ENCODE measurements at regions not wholly inside any gene's neighbourhood (a gene's known extent, or its start where the extent isn't known, plus 50 kb on each side); places are given as distances from the start of the nearest gene placed in this dataset.

- 7% methylated on average over 4 of the region's 4 CpGs for WGBS (ENCODE audit: low lambda C conversion rate)
- no TSS peak for BruUV-seq (replicated peaks)
- in situ Hi-C loops (cut with HindIII; ENCODE audit: extremely low pct_ligation_motif_present, low pct_unique_long_range_greater_than_20kb), result no loop called here
- Histone ChIP-seq H3K27me3 (ENCODE audit: control insufficient read depth in 1 of 2, insufficient read depth in 2 of 2, low read length in 2 of 2) (peaks cover 1 to 20% of the 10 kb centered on the region in 2 experiments; a peak in 1 of 5 replicates), H2AFZ (ENCODE audit: low read length) (no peak overlapping the region), H4K20me1 (ENCODE audit: insufficient read depth, low read length) (no peaks in the 10 kb centered on the region), H3K4me3 (replicated peaks in 1 of 3; ENCODE audit: insufficient read depth in 1 of 3, low read depth in 2 of 3, low read length in 3 of 3) (no peak overlapping the region), H3K4me2 (ENCODE audit: low read depth, low read length) (no peak overlapping the region), H3K36me3 (replicated peaks in 1 of 2; ENCODE audit: control insufficient read depth in 1 of 2, insufficient read depth in 2 of 2, low read length in 2 of 2) (no peaks in the 10 kb centered on the region), H3K9ac (ENCODE audit: insufficient read depth, low read depth, low read length) (no peak overlapping the region), H3K9me3 (ENCODE audit: low read length) (no peaks in the 10 kb centered on the region), H3K27ac (ENCODE audit: extremely low read length, insufficient read depth, low read length) (no peak overlapping the region), H3K79me2 (ENCODE audit: insufficient read depth, low read length) (no peaks in the 10 kb centered on the region), H3K4me1 (ENCODE audit: insufficient read depth, low read length) (no peaks in the 10 kb centered on the region)
- intact Hi-C loops (cut with micrococcal nuclease; ENCODE audit: unreplicated experiment), result no loop called here
- TF ChIP-seq CREB1 (IDR thresholded peaks at IDR 0.05) (0 out of 2 replicates have a peak, but pooled peaks have one; percentile 16), CREB1 (CRISPR knock-in tag; IDR thresholded peaks at IDR 0.05) (no peak), FOXA3 (CRISPR knock-in tag; IDR thresholded peaks at IDR 0.05) (no peak), CREM (IDR thresholded peaks at IDR 0.05) (no peak), CREM (CRISPR knock-in tag; IDR thresholded peaks at IDR 0.05) (no peak), HMG20B (CRISPR knock-in tag; conservative IDR thresholded peaks at IDR 0.05) (no peak), ZNF816 (CRISPR knock-in tag; IDR thresholded peaks at IDR 0.05; ENCODE audit: borderline replicate concordance) (no peak)
- ChIA-PET CTCF (ENCODE audit: low intra/inter-chr PET ratio, low total read pairs) (no interaction called here), POLR2A (no interaction called here)
- DNase-seq (ENCODE audit: low spot score) (no peak), FAIRE-seq (no peak), ATAC-seq (no peak)
Observed at GRCh38 chr6:105872249-105872648, 213.9 kb upstream of the PRDM1 start.

DNA sequence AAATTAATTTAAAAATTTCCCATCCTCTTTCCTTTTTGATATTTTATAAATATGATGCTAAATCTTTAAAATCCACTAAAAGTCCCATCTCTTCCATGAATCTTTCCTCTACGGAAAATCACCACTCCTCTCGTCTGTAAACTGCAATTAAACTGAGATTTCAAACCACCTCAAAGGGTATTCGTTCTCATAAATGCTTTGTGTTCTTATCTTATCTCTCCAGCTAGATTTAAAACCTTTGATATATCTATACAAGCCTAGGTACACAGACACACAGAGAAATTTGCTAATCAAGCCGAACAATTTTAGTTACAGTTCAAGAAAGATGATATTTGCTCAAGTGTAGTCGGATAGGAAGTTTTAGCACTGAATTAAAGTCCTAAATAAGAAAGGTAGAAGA lies 214.6 kb upstream of the PRDM1 start:
- BruUV-seq (replicated peaks), result no TSS peak
- TF ChIP-seq ZNF205 (CRISPR knock-in tag; IDR thresholded peaks at IDR 0.05) (no peak), ZNF260 (CRISPR knock-in tag; IDR thresholded peaks at IDR 0.05; ENCODE audit: borderline replicate concordance, low read depth) (no peak), THYN1 (CRISPR knock-in tag; IDR thresholded peaks at IDR 0.05; ENCODE audit: borderline replicate concordance, low read depth) (no peak), ELF4 (CRISPR knock-in tag; IDR thresholded peaks at IDR 0.05; ENCODE audit: borderline replicate concordance) (no peak), ZNF382 (CRISPR knock-in tag; IDR thresholded peaks at IDR 0.05; ENCODE audit: borderline replicate concordance) (no peak), MAF1 (CRISPR knock-in tag; IDR thresholded peaks at IDR 0.05; ENCODE audit: borderline replicate concordance) (no peak), HMG20B (CRISPR knock-in tag; conservative IDR thresholded peaks at IDR 0.05) (no peak), TOPORS (CRISPR knock-in tag; IDR thresholded peaks at IDR 0.05) (no peak), BRD4 (CRISPR knock-in tag; IDR thresholded peaks at IDR 0.05) (no peak)
- no peak overlapping the region for H3K4me2 ChIP-seq (ENCODE audit: low read depth, low read length)
- intact Hi-C loops (cut with micrococcal nuclease; ENCODE audit: unreplicated experiment), result no loop called here
- no peaks in the 10 kb centered on the region for H3K36me3 ChIP-seq (replicated peaks in 1 of 2; ENCODE audit: control insufficient read depth in 1 of 2, insufficient read depth in 2 of 2, low read length in 2 of 2)
- no peak overlapping the region for H3K27ac ChIP-seq (ENCODE audit: extremely low read length, insufficient read depth, low read length)
- DNase-seq (ENCODE audit: low spot score), result no peak
- H2AFZ ChIP-seq (ENCODE audit: low read length), result no peak overlapping the region
- H3K9me3 ChIP-seq (ENCODE audit: low read length), result no peaks in the 10 kb centered on the region
- CTCF ChIA-PET (ENCODE audit: low intra/inter-chr PET ratio, low total read pairs), result no interaction called here
- peaks cover 1 to 19% of the 10 kb centered on the region in 2 experiments; a peak in 1 of 5 replicates for H3K27me3 ChIP-seq (ENCODE audit: control insufficient read depth in 1 of 2, insufficient read depth in 2 of 2, low read length in 2 of 2)
- WGBS (ENCODE audit: low lambda C conversion rate), result 3% methylated on average over 5 of the region's 5 CpGs
- in situ Hi-C loops (cut with HindIII; ENCODE audit: extremely low pct_ligation_motif_present, low pct_unique_long_range_greater_than_20kb), result no loop called here
- no peaks in the 10 kb centered on the region for H4K20me1 ChIP-seq (ENCODE audit: insufficient read depth, low read length)
- no peak overlapping the region for H3K9ac ChIP-seq (ENCODE audit: insufficient read depth, low read depth, low read length)
- no peaks in the 10 kb centered on the region for H3K79me2 ChIP-seq (ENCODE audit: insufficient read depth, low read length)
- no peak for FAIRE-seq
- no peak for ATAC-seq
- POLR2A ChIA-PET, result no interaction called here
- H3K4me1 ChIP-seq (ENCODE audit: insufficient read depth, low read length), result no peaks in the 10 kb centered on the region
- H3K4me3 ChIP-seq (replicated peaks in 1 of 3; ENCODE audit: insufficient read depth in 1 of 3, low read depth in 2 of 3, low read length in 3 of 3), result no peak overlapping the region
